Thoracic aorta (tissue), 2 donors: ENCODE measurements at regions not wholly inside any gene's neighbourhood (a gene's known extent, or its start where the extent isn't known, plus 50 kb on each side); places are given as distances from the start of the nearest gene placed in this dataset.

ENCODE experiments used
- ATAC-seq: fragments of 150-250 bp; one replicate; pipeline ENCODE4 v1.8.0; 2017; ENCODE audit warnings: low read depth; ENCODE audit not compliant: insufficient number of reproducible peaks, low FRiP score
- DNase-seq: peaks from one replicate; pipeline ENCODE4 v3.0.0-alpha.2; 2020; ENCODE audit warnings: low spot score
- H3K27ac ChIP-seq, 2 donors: fragments of 200-600 bp; sonication (generic); 1 replicate in 1 of 2; 2 replicates in 1 of 2; pipeline ENCODE4 v1.5.1; 2016; ENCODE audit warnings: mild to moderate bottlenecking in 2 of 2, moderate library complexity in 2 of 2
- H3K27me3 ChIP-seq: fragments of 200-600 bp; sonication (generic); replicated peaks from 2 replicates; pipeline ENCODE4 v1.6.0; 2016; ENCODE audit warnings: mild to moderate bottlenecking; ENCODE audit not compliant: insufficient read depth
- H3K36me3 ChIP-seq: fragments of 200-600 bp; sonication (generic); one replicate; pipeline ENCODE4 v1.5.1; 2016
- H3K4me1 ChIP-seq, 2 donors: fragments of 200-600 bp; sonication (generic); 1 replicate in 1 of 2; 2 replicates in 1 of 2; pipeline versions ENCODE4 v1.5.1 to v1.6.0; 2016; ENCODE audit warnings: low read depth in 2 of 2, mild to moderate bottlenecking in 1 of 2; ENCODE audit not compliant: control insufficient read depth in 1 of 2
- H3K4me3 ChIP-seq: fragments of 200-600 bp; sonication (generic); 2 replicates; pipeline ENCODE4 v1.5.1; 2016; ENCODE audit warnings: mild to moderate bottlenecking
- H3K9me3 ChIP-seq: fragments of 200-600 bp; sonication (generic); 2 replicates; pipeline ENCODE4 v1.5.1; 2016
- CTCF ChIP-seq: fragments of 200-600 bp; sonication (generic); IDR thresholded peaks from one replicate; pipeline ENCODE4 v1.5.1; 2019; ENCODE audit warnings: antibody characterized with exemption

DNA sequence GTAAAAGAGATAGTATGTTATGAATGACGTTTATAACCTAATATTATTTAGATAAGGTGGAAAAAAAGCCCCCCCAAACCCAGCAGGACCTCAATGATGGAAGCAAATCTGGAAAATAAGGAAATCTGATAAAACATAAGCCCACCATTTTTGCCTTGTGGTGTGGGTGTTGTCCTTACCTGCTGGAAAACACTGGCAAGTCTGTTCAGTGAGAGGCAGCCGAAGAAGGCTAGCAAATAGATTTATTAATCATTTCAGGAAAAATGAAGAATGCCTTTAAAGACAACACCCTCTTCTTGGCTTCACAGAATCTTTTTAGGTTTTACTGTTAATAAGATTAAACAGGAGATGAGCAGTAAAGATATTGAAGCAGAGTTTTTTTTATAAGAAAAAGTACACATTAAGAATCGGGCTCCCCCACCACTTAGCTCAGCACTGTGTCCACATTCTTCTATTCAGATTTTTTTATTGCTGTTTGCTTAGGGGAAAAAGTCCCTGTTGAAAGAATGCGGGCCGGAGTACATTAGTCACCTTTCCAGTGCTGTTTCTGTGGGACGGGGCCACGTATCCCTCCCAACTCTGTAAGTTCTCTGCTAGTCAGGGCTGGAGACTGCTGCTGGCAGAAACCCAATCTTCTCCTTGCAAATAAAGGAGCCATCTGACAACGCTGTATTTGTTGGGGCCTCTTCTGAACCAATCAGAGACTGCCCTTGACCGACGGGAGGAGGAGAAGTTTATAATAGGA, 104.1 kb downstream of the EVX1 start:
- DNase-seq (no peak), ATAC-seq (no peak)
- no peak overlapping the region for H3K27ac ChIP-seq
- H3K4me1 ChIP-seq, result peaks cover 0 to 8% of the 10 kb centered on the region in 2 donors
- no peak for TF ChIP-seq CTCF
- no peak overlapping the region for H3K4me3 ChIP-seq
- no peaks in the 10 kb centered on the region for H3K36me3 ChIP-seq
- no peaks in the 10 kb centered on the region for H3K27me3 ChIP-seq
- H3K9me3 ChIP-seq, result no peaks in the 10 kb centered on the region

DNA sequence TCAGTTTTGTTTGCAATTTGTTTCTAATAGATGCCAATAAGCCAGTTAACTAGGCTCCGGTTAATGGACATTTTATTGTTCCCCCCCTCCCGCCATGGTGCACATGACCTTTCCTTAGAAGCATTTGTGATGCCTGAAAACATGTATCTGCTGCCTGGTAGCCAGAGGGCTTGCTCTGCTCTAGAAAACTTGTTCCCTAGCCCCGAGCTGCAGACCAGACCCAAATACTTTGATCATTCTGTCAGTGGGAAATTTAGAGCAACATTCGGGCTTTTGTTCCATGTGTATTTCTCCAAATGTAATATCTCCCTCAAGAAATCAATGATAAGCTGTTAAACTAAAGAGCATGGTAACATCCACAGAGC, 104.7 kb downstream of the EVX1 start:
- no peak overlapping the region for H3K4me3 ChIP-seq
- no peaks in the 10 kb centered on the region for H3K9me3 ChIP-seq
- peaks cover 0 to 8% of the 10 kb centered on the region in 2 donors for H3K4me1 ChIP-seq
- DNase-seq (no peak), ATAC-seq (no peak)
- no peaks in the 10 kb centered on the region for H3K36me3 ChIP-seq
- H3K27ac ChIP-seq, result no peak overlapping the region
- TF ChIP-seq CTCF, result no peak
- no peaks in the 10 kb centered on the region for H3K27me3 ChIP-seq

GRCh38 chr7:27349621-27350020, 107.0 kb downstream of the EVX1 start:
- peaks cover 0 to 8% of the 10 kb centered on the region in 2 donors for H3K4me1 ChIP-seq
- no peak overlapping the region for H3K4me3 ChIP-seq
- ATAC-seq (no peak), DNase-seq (no peak)
- H3K27me3 ChIP-seq, result no peaks in the 10 kb centered on the region
- no peaks in the 10 kb centered on the region for H3K36me3 ChIP-seq
- H3K27ac ChIP-seq, result no peak overlapping the region
- no peak for TF ChIP-seq CTCF
- H3K9me3 ChIP-seq, result no peaks in the 10 kb centered on the region

DNA sequence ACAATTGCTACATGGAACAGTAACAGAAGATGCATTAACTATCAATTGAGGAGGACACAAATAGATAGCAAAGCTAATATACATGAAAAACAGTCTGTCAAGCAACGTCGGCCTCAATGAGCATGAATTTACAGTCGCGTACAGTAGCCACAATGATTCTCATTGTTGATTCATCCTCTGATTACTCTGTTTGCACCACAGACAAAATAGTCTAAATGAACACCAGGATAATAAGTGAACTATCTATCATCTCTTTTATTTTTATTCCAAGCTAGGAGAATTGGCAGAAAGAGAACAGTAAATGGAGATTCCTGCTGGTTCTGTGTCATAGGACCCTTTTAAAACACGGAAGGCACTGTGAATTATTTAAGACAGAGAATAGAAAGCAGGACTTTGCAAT, 108.5 kb downstream of the EVX1 start:
- H3K27ac ChIP-seq, result no peak overlapping the region

GRCh38 chr7:27351786-27352185, 109.2 kb downstream of the EVX1 start:
- no peak for TF ChIP-seq CTCF
- H3K27me3 ChIP-seq, result no peaks in the 10 kb centered on the region
- H3K4me1 ChIP-seq, result no peaks in the 10 kb centered on the region
- no peak overlapping the region for H3K27ac ChIP-seq
- no peaks in the 10 kb centered on the region for H3K36me3 ChIP-seq
- no peak for ATAC-seq
- H3K9me3 ChIP-seq, result no peaks in the 10 kb centered on the region
- no peak for DNase-seq
- no peak overlapping the region for H3K4me3 ChIP-seq

More for the DNA sequence above, 108.5 kb downstream of the EVX1 start:
- Histone ChIP-seq H3K27me3 (no peaks in the 10 kb centered on the region), H3K9me3 (no peaks in the 10 kb centered on the region), H3K4me3 (no peak overlapping the region), H3K4me1 (peaks cover 0 to 6% of the 10 kb centered on the region in 2 donors), H3K36me3 (no peaks in the 10 kb centered on the region)
- TF ChIP-seq CTCF, result no peak
- ATAC-seq (no peak), DNase-seq (no peak)
